Adrenal gland (tissue), 9 donors: ENCODE measurements at regions not wholly inside any gene's neighbourhood (a gene's known extent, or its start where the extent isn't known, plus 50 kb on each side); places are given as distances from the start of the nearest gene placed in this dataset.

Experiments used
- DNase-seq, 7 donors: peaks; one replicate each; pipeline ENCODE4 v3.0.0-alpha.2; 2019 to 2020
- H3K27ac ChIP-seq, 5 donors: fragments of 200-600 bp; sonication (generic) in 4 of 5; 1 replicate in 3 of 5; 2 replicates in 2 of 5; pipeline versions ENCODE4 v1.5.1 to v1.8.0; 2016 to 2020; ENCODE audit warnings: mild to moderate bottlenecking in 1 of 5
- H3K27me3 ChIP-seq: fragments of 200-600 bp; 2 replicates; pipeline ENCODE4 v1.8.0; 2021
- H3K36me3 ChIP-seq, 2 donors: fragments of 200-600 bp; replicated peaks in 1 of 2; 1 replicate in 1 of 2; 2 replicates in 1 of 2; pipeline versions ENCODE4 v1.5.1 to v1.8.0; 2018 to 2022
- H3K4me1 ChIP-seq, 2 donors: fragments of 200-600 bp; replicated peaks in 1 of 2; 1 replicate in 1 of 2; 2 replicates in 1 of 2; pipeline versions ENCODE4 v1.5.1 to v1.8.0; 2018 to 2021
- H3K4me3 ChIP-seq, 4 donors: fragments of 200-600 bp; sonication (generic) in 3 of 4; one replicate each; pipeline ENCODE4 v1.5.1; 2016 to 2018
- H3K9me3 ChIP-seq, 3 donors: fragments of 200-600 bp; sonication (generic) in 1 of 3; replicated peaks in 1 of 3; 1 replicate in 2 of 3; 2 replicates in 1 of 3; pipeline versions ENCODE4 v1.5.1 to v1.8.0; 2016 to 2021
- CTCF ChIP-seq, 6 experiments: fragments of 450-650 bp in 4 of 6; fragments of 200-600 bp in 2 of 6; sonication (generic) in 1 of 6; IDR thresholded peaks; 1 replicate in 5 of 6; 2 replicates in 1 of 6; pipeline versions ENCODE4 v1.5.1 to v1.8.0; 2016 to 2021; ENCODE audit warnings: antibody characterized with exemption in 6 of 6, mild to moderate bottlenecking in 2 of 6, moderate library complexity in 1 of 6
- POLR2A ChIP-seq, 2 donors: fragments of 450-650 bp; IDR thresholded peaks; one replicate each; pipeline ENCODE4 v1.6.1; 2017; ENCODE audit warnings: antibody characterized with exemption in 2 of 2, mild to moderate bottlenecking in 2 of 2, moderate library complexity in 1 of 2
- WGBS, 4 donors: extraction: QIAGEN DNeasy Blood & Tissue Kit in 2 of 4; methylation state at CpG; one replicate each; pipeline versions ENCODE4 v1.1.5 to v1.1.7; 2013 to 2017; 5-methylcytosine and 5-hydroxymethylcytosine counted together
- intact Hi-C, 2 donors: fragments of 100-400 bp; cut with DNase I; formaldehyde crosslinking; loops; one replicate each; pipeline versions ENCODE4 v1.14.1 to v1.15.0; 2022 to 2023
- donor health status: healthy with polysubstance abuse.
- donor health status: Bipolar disorder and iron deficiency.
- donor health status: DM: yes; HTN: yes; CAD: no.
- donor health status: DM: no; HTN: no; CAD: no.
- donor health status: DM: no; HTN: no; CAD: no.

DNA sequence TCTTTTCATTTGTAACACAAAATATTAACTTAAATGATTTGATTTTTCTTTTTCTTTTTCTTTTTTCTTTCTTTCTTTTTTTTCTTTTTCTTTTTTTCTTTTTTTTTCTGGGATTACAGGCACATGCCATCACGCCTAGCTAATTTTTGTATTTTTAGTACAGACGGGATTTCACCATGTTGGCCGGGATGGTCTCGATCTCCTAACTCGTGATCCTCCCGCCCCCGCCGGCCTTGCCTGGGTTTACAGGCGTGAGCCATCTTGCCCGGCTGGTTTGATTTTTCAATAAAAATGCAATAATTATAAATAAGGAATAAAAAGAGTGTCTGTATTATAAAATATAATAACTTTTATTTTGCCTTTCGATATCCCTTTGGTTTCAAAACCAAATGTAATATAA is 146.7 kb upstream of the RGS18 start:
- TF ChIP-seq CTCF (IDR thresholded peaks at IDR 0.05) (no peak), POLR2A (IDR thresholded peaks at IDR 0.05) (no peak)
- 90 to 96% (median 91%) methylated on average over 11 of the region's 11 CpGs for WGBS, 4 donors
- intact Hi-C loops, result no loop called here

GRCh38 chr1:192022827-192023226 is 135.4 kb upstream of the RGS18 start:
- WGBS, 4 donors, result 74 to 88% (median 79%) methylated on average over 3 of the region's 3 CpGs
- intact Hi-C loops, result no loop called here
- no peak for DNase-seq

More for the DNA sequence above, 146.7 kb upstream of the RGS18 start:
- Histone ChIP-seq H3K27ac (no peak overlapping the region), H3K9me3 (no peaks in the 10 kb centered on the region), H3K4me3 (no peak overlapping the region), H3K27me3 (no peaks in the 10 kb centered on the region), H3K36me3 (no peaks in the 10 kb centered on the region), H3K4me1 (no peaks in the 10 kb centered on the region)
- DNase-seq, result no peak

DNA sequence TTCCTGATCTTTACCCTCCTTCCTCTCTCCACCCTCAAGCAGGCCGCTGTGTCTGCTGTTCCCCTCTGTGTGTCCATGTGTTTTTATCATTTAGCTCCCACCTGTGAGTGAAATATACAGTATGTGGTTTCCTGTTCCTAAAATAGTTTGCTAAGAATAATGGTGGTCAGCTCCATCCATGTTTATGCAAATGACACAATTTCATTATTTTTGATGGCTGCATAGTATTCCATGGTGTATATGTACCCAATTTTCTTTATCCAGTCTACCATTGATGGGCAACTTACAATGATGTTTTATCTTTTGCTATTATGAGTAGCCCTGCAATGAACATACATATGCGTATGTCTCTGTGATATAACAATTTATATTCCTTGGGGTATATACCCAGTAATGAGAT is 133.4 kb upstream of the RGS18 start:
- Histone ChIP-seq H3K36me3 (no peaks in the 10 kb centered on the region), H3K4me1 (no peaks in the 10 kb centered on the region), H3K27ac (no peak overlapping the region), H3K4me3 (no peak overlapping the region), H3K27me3 (no peaks in the 10 kb centered on the region), H3K9me3 (no peaks in the 10 kb centered on the region)
- intact Hi-C loops, result no loop called here
- TF ChIP-seq POLR2A (IDR thresholded peaks at IDR 0.05) (no peak), CTCF (IDR thresholded peaks at IDR 0.05) (no peak)
- no peak for DNase-seq
- WGBS, 4 donors, result 88 to 95% (median 92%) methylated on average over 2 of the region's 2 CpGs

More at GRCh38 chr1:192022827-192023226, 135.4 kb upstream of the RGS18 start:
- H3K9me3 ChIP-seq, result no peaks in the 10 kb centered on the region
- H3K36me3 ChIP-seq, result no peaks in the 10 kb centered on the region
- H3K27ac ChIP-seq, result no peak overlapping the region
- TF ChIP-seq CTCF (IDR thresholded peaks at IDR 0.05), result no peak
- no peak for TF ChIP-seq POLR2A (IDR thresholded peaks at IDR 0.05)
- no peak overlapping the region for H3K4me3 ChIP-seq
- H3K4me1 ChIP-seq, result no peaks in the 10 kb centered on the region
- no peaks in the 10 kb centered on the region for H3K27me3 ChIP-seq

DNA sequence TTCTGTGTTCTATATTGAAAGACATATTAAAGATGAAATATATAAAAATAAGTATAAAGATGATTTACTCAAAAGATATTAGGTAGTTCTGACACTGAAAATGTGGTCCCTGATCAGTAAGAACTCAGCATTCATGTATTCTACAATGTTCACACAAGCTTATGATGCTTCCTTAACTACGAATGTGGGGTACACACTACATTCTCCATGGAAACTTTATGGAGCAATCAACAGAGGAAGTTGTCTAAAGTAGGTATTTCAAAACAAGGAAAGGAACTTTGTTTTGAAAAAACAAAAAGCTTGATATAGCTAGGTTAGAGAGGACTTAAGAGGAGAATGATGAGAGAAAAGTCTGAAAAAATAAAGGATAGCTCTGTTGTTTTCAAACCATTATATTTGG is 119.7 kb upstream of the RGS18 start:
- H3K9me3 ChIP-seq, result no peaks in the 10 kb centered on the region
- TF ChIP-seq POLR2A (IDR thresholded peaks at IDR 0.05) (no peak), CTCF (IDR thresholded peaks at IDR 0.05) (no peak)
- 55 to 70% (median 61%) methylated on average over 1 of the region's 1 CpG for WGBS, 4 donors

More for the DNA sequence above, 119.7 kb upstream of the RGS18 start:
- H3K4me1 ChIP-seq, result no peaks in the 10 kb centered on the region
- no peak for DNase-seq
- intact Hi-C loops, result no loop called here
- no peak overlapping the region for H3K4me3 ChIP-seq
- H3K27me3 ChIP-seq, result no peaks in the 10 kb centered on the region
- no peaks in the 10 kb centered on the region for H3K36me3 ChIP-seq
- no peak overlapping the region for H3K27ac ChIP-seq
